ENCODE measurements at regions not wholly inside any gene's neighbourhood (a gene's known extent, or its start where the extent isn't known, plus 50 kb on each side); places are given as distances from the start of the nearest gene placed in this dataset.
"Not testable (repeated sequence)": the region's sequence is repeated elsewhere in the genome, so short reads cannot be mapped to it uniquely, and the experiment has no call there.

GRCh38 chr2:131641414-131642206 lies 113.9 kb downstream of the CCDC74A start:
- no peak for DNase-seq

GRCh38 chr2:131643180-131643579 lies 115.5 kb downstream of the CCDC74A start:
- DNase-seq: not testable (repeated sequence)

- DNase-seq: no peak
These were observed 117.6 kb downstream of the CCDC74A start for GRCh38 chr2:131645177-131645765.

GRCh38 chr2:131646220-131646619 lies 118.5 kb downstream of the CCDC74A start:
- not testable (repeated sequence) for DNase-seq

- DNase-seq: no peak
These were observed 119.1 kb downstream of the CCDC74A start for GRCh38 chr2:131646669-131647297.

GRCh38 chr2:131648565-131648964 lies 120.9 kb downstream of the CCDC74A start:
- DNase-seq: peak in 1 of 2 experiments; percentile 11

- DNase-seq: not testable (repeated sequence)
These were observed 124.6 kb downstream of the CCDC74A start for GRCh38 chr2:131652246-131652645.

GRCh38 chr2:131654107-131654506 lies 126.4 kb downstream of the CCDC74A start:
- not testable (repeated sequence) for DNase-seq

GRCh38 chr2:131656816-131657633 lies 129.3 kb downstream of the CCDC74A start:
- no peak for DNase-seq

- no peak for DNase-seq
These were observed 130.4 kb downstream of the CCDC74A start for GRCh38 chr2:131657895-131658768.

- DNase-seq: no peak
These were observed 131.1 kb downstream of the CCDC74A start for GRCh38 chr2:131658769-131659131.

GRCh38 chr2:131659168-131659572 lies 131.5 kb downstream of the CCDC74A start:
- DNase-seq: no peak

GRCh38 chr2:131661101-131661782 lies 133.6 kb downstream of the CCDC74A start:
- DNase-seq: not testable (repeated sequence)

GRCh38 chr2:131661884-131662535 lies 134.3 kb downstream of the CCDC74A start:
- DNase-seq: not testable (repeated sequence)

GRCh38 chr2:131663501-131663900 lies 135.8 kb downstream of the CCDC74A start:
- not testable (repeated sequence) for DNase-seq

- not testable (repeated sequence) for DNase-seq
These were observed 138.0 kb downstream of the CCDC74A start for GRCh38 chr2:131665716-131666115.

GRCh38 chr2:131668794-131669540 lies 141.3 kb downstream of the CCDC74A start:
- not testable (repeated sequence) for DNase-seq

GRCh38 chr2:131671841-131672470 lies 144.3 kb downstream of the CCDC74A start:
- DNase-seq: not testable (repeated sequence)
